ENCODE measurements at regions not wholly inside any gene's neighbourhood (a gene's known extent, or its start where the extent isn't known, plus 50 kb on each side); places are given as distances from the start of the nearest gene placed in this dataset.

- TF ChIP-seq TSHZ2 (CRISPR knock-in tag; IDR thresholded peaks at IDR 0.05) (no peak), ISL1 (CRISPR knock-in tag; IDR thresholded peaks at IDR 0.05) (no peak), CSDC2 (CRISPR knock-in tag; IDR thresholded peaks at IDR 0.05) (no peak), SNAI2 (CRISPR knock-in tag; IDR thresholded peaks at IDR 0.05) (no peak), ZFP30 (CRISPR knock-in tag; IDR thresholded peaks at IDR 0.05) (no peak), BACH2 (CRISPR knock-in tag; IDR thresholded peaks at IDR 0.05; ENCODE audit: borderline replicate concordance) (no peak)
Measured at GRCh38 chr6:128725271-128726233, 157.4 kb upstream of the LAMA2 start (continued).

- ATAC-seq, result no peak
- no peak for TF ChIP-seq ZNF70 (CRISPR knock-in tag; IDR thresholded peaks at IDR 0.05)
- TF ChIP-seq CSDC2 (CRISPR knock-in tag; IDR thresholded peaks at IDR 0.05), result no peak
- no peak for TF ChIP-seq ARNTL (CRISPR knock-in tag; IDR thresholded peaks at IDR 0.05; ENCODE audit: borderline replicate concordance, low read depth)
Measured at GRCh38 chr6:128724738-128725137, 158.2 kb upstream of the LAMA2 start.

GRCh38 chr6:128723667-128724066 lies 159.3 kb upstream of the LAMA2 start:
- no peak for ATAC-seq
- TF ChIP-seq BACH2 (CRISPR knock-in tag; IDR thresholded peaks at IDR 0.05; ENCODE audit: borderline replicate concordance) (no peak), PPARA (CRISPR knock-in tag; IDR thresholded peaks at IDR 0.05; ENCODE audit: borderline replicate concordance) (no peak), GLIS3 (CRISPR knock-in tag; IDR thresholded peaks at IDR 0.05) (no peak), ZNF8 (CRISPR knock-in tag; IDR thresholded peaks at IDR 0.05) (no peak), RARB (CRISPR knock-in tag; IDR thresholded peaks at IDR 0.05) (no peak), TSHZ2 (CRISPR knock-in tag; IDR thresholded peaks at IDR 0.05) (no peak), ZFP30 (CRISPR knock-in tag; IDR thresholded peaks at IDR 0.05) (no peak), OSR1 (CRISPR knock-in tag; IDR thresholded peaks at IDR 0.05) (no peak), ESRRG (CRISPR knock-in tag; IDR thresholded peaks at IDR 0.05) (no peak), CSDC2 (CRISPR knock-in tag; IDR thresholded peaks at IDR 0.05) (no peak), CSRNP3 (CRISPR knock-in tag; IDR thresholded peaks at IDR 0.05) (no peak), ZC3H10 (CRISPR knock-in tag; IDR thresholded peaks at IDR 0.05) (no peak), TCF4 (CRISPR knock-in tag; IDR thresholded peaks at IDR 0.05; ENCODE audit: borderline replicate concordance) (no peak)

GRCh38 chr6:128720891-128721290 lies 162.0 kb upstream of the LAMA2 start:
- no peak for ATAC-seq
- no peak for TF ChIP-seq TCF4 (CRISPR knock-in tag; IDR thresholded peaks at IDR 0.05; ENCODE audit: borderline replicate concordance)
- no peak for TF ChIP-seq TOX (CRISPR knock-in tag; IDR thresholded peaks at IDR 0.05; ENCODE audit: borderline replicate concordance)
- TF ChIP-seq POU6F1 (CRISPR knock-in tag; IDR thresholded peaks at IDR 0.05; ENCODE audit: borderline replicate concordance, low read depth), result no peak
- TF ChIP-seq RARB (CRISPR knock-in tag; IDR thresholded peaks at IDR 0.05), result no peak
- TF ChIP-seq CREB5 (CRISPR knock-in tag; IDR thresholded peaks at IDR 0.05; ENCODE audit: low read depth), result no peak
- TF ChIP-seq ZNF565 (CRISPR knock-in tag; conservative IDR thresholded peaks at IDR 0.05; ENCODE audit: low read depth), result no peak
- no peak for TF ChIP-seq BACH2 (CRISPR knock-in tag; IDR thresholded peaks at IDR 0.05; ENCODE audit: borderline replicate concordance)
- no peak for TF ChIP-seq CSDC2 (CRISPR knock-in tag; IDR thresholded peaks at IDR 0.05)

All from SK-N-SH treated with all-trans-retinoic acid at 6 μM for 48 hours (cell line).